HG03045 (cell line): ENCODE measurements at regions not wholly inside any gene's neighbourhood (a gene's known extent, or its start where the extent isn't known, plus 50 kb on each side); places are given as distances from the start of the nearest gene placed in this dataset.

ENCODE experiments used
- ATAC-seq: cut with Tn5 transposase; IDR thresholded peaks from one replicate; pipeline ENCODE4 v1.9.1; 2021; ENCODE audit warnings: mild to moderate bottlenecking, moderate library complexity; ENCODE audit not compliant: unreplicated experiment

- ATAC-seq = no peak
Measured at GRCh38 chr17:79233916-79234551, 159.4 kb downstream of the ENGASE start.

- no peak for ATAC-seq
Measured at GRCh38 chr17:79232957-79233356, 158.3 kb downstream of the ENGASE start.

- ATAC-seq = no peak
Measured at GRCh38 chr17:79231766-79232287, 157.2 kb downstream of the ENGASE start.

GRCh38 chr17:79230576-79230975, 156.0 kb downstream of the ENGASE start:
- ATAC-seq = no peak

GRCh38 chr17:79226037-79226436, 151.4 kb downstream of the ENGASE start:
- ATAC-seq = no peak

GRCh38 chr17:79224903-79225302, 150.3 kb downstream of the ENGASE start:
- no peak for ATAC-seq

GRCh38 chr17:79224476-79224875, 149.9 kb downstream of the ENGASE start:
- ATAC-seq = no peak

GRCh38 chr17:79223953-79224352, 149.3 kb downstream of the ENGASE start:
- ATAC-seq = no peak

GRCh38 chr17:79223471-79223870, 148.8 kb downstream of the ENGASE start:
- ATAC-seq = no peak

GRCh38 chr17:79221597-79221996, 147.0 kb downstream of the ENGASE start:
- ATAC-seq = no peak

GRCh38 chr17:79220713-79221291, 146.2 kb downstream of the ENGASE start:
- ATAC-seq = no peak

GRCh38 chr17:79220201-79220712, 145.6 kb downstream of the ENGASE start:
- no peak for ATAC-seq

GRCh38 chr17:79219208-79219935, 144.7 kb downstream of the ENGASE start:
- no peak for ATAC-seq

- ATAC-seq = no peak
Measured at GRCh38 chr17:79218825-79219200, 144.2 kb downstream of the ENGASE start.

- no peak for ATAC-seq
Measured at GRCh38 chr17:79218175-79218824, 143.7 kb downstream of the ENGASE start.

GRCh38 chr17:79217473-79218135, 143.0 kb downstream of the ENGASE start:
- no peak for ATAC-seq

GRCh38 chr17:79216826-79217225, 142.2 kb downstream of the ENGASE start:
- no peak for ATAC-seq

GRCh38 chr17:79216391-79216790, 141.8 kb downstream of the ENGASE start:
- no peak for ATAC-seq

- ATAC-seq = no peak
Measured at GRCh38 chr17:79215631-79216030, 141.0 kb downstream of the ENGASE start.

GRCh38 chr17:79214940-79215604, 140.4 kb downstream of the ENGASE start:
- ATAC-seq = no peak
